ENCODE measurements at regions not wholly inside any gene's neighbourhood (a gene's known extent, or its start where the extent isn't known, plus 50 kb on each side); places are given as distances from the start of the nearest gene placed in this dataset.

- no peak for TF ChIP-seq REST (IDR thresholded peaks at IDR 0.05)
- TF ChIP-seq MAX (IDR thresholded peaks at IDR 0.05) = no peak
- TF ChIP-seq CTCF (IDR thresholded peaks at IDR 0.05; ENCODE audit: low read depth, low read length, missing input control) = no peak
- TF ChIP-seq FOXA1 (IDR thresholded peaks at IDR 0.05) = no peak
- no peak for TF ChIP-seq TAF1 (conservative IDR thresholded peaks at IDR 0.05)
Observed at GRCh38 chr1:4970532-4970931, 316.1 kb downstream of the AJAP1 start.
